HG03378 (cell line): ENCODE measurements at regions not wholly inside any gene's neighbourhood (a gene's known extent, or its start where the extent isn't known, plus 50 kb on each side); places are given as distances from the start of the nearest gene placed in this dataset.

Source experiments
- ATAC-seq: cut with Tn5 transposase; IDR thresholded peaks from one replicate; pipeline ENCODE4 v1.9.1; 2021; ENCODE audit warnings: mild to moderate bottlenecking, moderate library complexity; ENCODE audit not compliant: unreplicated experiment

GRCh38 chr4:135236048-135236447, 1034.5 kb upstream of the PABPC4L start:
- ATAC-seq: no peak

- ATAC-seq: no peak
Measured at GRCh38 chr4:135227842-135228241, 1026.3 kb upstream of the PABPC4L start.

GRCh38 chr4:135225551-135225950, 1024.0 kb upstream of the PABPC4L start:
- no peak for ATAC-seq

- ATAC-seq: no peak
Measured at GRCh38 chr4:135210341-135210740, 1008.8 kb upstream of the PABPC4L start.

- ATAC-seq: no peak
Measured at GRCh38 chr4:135207531-135207930, 1005.9 kb upstream of the PABPC4L start.

- ATAC-seq: no peak
Measured at GRCh38 chr4:135204311-135204710, 1002.7 kb upstream of the PABPC4L start.

GRCh38 chr4:135201081-135201480, 999.5 kb upstream of the PABPC4L start:
- no peak for ATAC-seq

- no peak for ATAC-seq
Measured at GRCh38 chr4:135197641-135198040, 996.1 kb upstream of the PABPC4L start.

- ATAC-seq: no peak
Measured at GRCh38 chr4:135194477-135194876, 992.9 kb upstream of the PABPC4L start.

- no peak for ATAC-seq
Measured at GRCh38 chr4:135192751-135193535, 991.4 kb upstream of the PABPC4L start.

- ATAC-seq: no peak
Measured at GRCh38 chr4:135191596-135191995, 990.0 kb upstream of the PABPC4L start.

GRCh38 chr4:135186002-135186401, 984.4 kb upstream of the PABPC4L start:
- no peak for ATAC-seq

GRCh38 chr4:135185256-135185655, 983.7 kb upstream of the PABPC4L start:
- no peak for ATAC-seq

GRCh38 chr4:135184715-135185114, 983.1 kb upstream of the PABPC4L start:
- no peak for ATAC-seq

- ATAC-seq: no peak
Measured at GRCh38 chr4:135177321-135177720, 975.7 kb upstream of the PABPC4L start.

- ATAC-seq: no peak
Measured at GRCh38 chr4:135166661-135167060, 965.1 kb upstream of the PABPC4L start.

GRCh38 chr4:135164601-135165000, 963.0 kb upstream of the PABPC4L start:
- no peak for ATAC-seq

- no peak for ATAC-seq
Measured at GRCh38 chr4:135144498-135144897, 942.9 kb upstream of the PABPC4L start.

GRCh38 chr4:135124196-135124595, 922.6 kb upstream of the PABPC4L start:
- ATAC-seq: no peak

GRCh38 chr4:135123632-135124031, 922.0 kb upstream of the PABPC4L start:
- ATAC-seq: no peak

GRCh38 chr4:135122457-135122856, 920.9 kb upstream of the PABPC4L start:
- ATAC-seq: no peak

- no peak for ATAC-seq
Measured at GRCh38 chr4:135120195-135120594, 918.6 kb upstream of the PABPC4L start.

GRCh38 chr4:135114079-135114478, 912.5 kb upstream of the PABPC4L start:
- ATAC-seq: no peak
